ENCODE measurements at regions not wholly inside any gene's neighbourhood (a gene's known extent, or its start where the extent isn't known, plus 50 kb on each side); places are given as distances from the start of the nearest gene placed in this dataset.

DNA sequence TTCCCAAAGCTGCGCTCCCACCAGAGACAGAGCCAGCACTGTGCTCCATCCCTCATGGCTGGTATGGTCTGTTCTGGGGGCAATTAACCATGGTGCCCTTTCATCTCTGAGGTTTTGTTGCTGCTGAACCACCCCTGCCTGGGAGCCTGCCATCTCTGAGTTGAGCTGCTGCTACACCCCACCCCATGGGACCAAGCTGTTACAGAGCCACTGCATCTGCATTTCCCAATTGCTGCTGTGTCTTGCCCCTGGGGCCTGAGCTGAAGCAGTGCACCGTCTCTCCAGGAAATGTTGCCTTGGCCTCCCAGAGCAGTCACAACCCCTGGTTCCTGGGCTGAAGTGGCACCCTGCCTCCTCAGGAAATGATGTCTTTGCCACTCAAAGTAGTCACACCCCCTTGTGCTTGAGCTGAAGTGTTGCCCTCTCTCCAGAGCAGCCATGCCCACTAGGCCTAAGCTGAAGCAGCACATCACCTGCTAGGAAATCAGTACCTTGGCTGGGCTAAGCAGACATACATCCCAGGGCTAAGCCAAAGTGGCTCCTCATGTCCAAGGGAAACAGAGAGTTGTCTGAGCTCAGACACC lies 140.3 kb downstream of the RERGL start:
- H3K27ac ChIP-seq (ENCODE audit: low read depth, low read length), result no peak overlapping the region
- TF ChIP-seq EZH2phosphoT487 (conservative IDR thresholded peaks at IDR 0.05; ENCODE audit: low read length), result no peak
- no peaks in the 10 kb centered on the region for H3F3A ChIP-seq (ENCODE audit: insufficient read depth)

GRCh38 chr12:17928708-17929366 lies 161.2 kb downstream of the RERGL start:
- no peak overlapping the region for H2AFZ ChIP-seq (ENCODE audit: low read depth, low read length, severe bottlenecking)
- TF ChIP-seq EZH2phosphoT487 (conservative IDR thresholded peaks at IDR 0.05; ENCODE audit: low read length), result no peak
- TF ChIP-seq CTCF (IDR thresholded peaks at IDR 0.05; ENCODE audit: insufficient read depth, low read length, poor library complexity, severe bottlenecking), result no peak
- no peak overlapping the region for H3K4me3 ChIP-seq (ENCODE audit: insufficient read depth, low read length, poor library complexity, severe bottlenecking)

More for the DNA sequence above, 140.3 kb downstream of the RERGL start:
- no peaks in the 10 kb centered on the region for H3K9me3 ChIP-seq (ENCODE audit: insufficient read depth, low read length)
- H3K9me2 ChIP-seq (replicated peaks; ENCODE audit: insufficient read depth, low read length), result no peaks in the 10 kb centered on the region
- H3K79me2 ChIP-seq (ENCODE audit: insufficient read depth, low read length), result no peaks in the 10 kb centered on the region
- no peaks in the 10 kb centered on the region for H4K20me1 ChIP-seq (ENCODE audit: low read depth, low read length)
- H3K27me3 ChIP-seq (ENCODE audit: low read length), result no peaks in the 10 kb centered on the region
- no peak overlapping the region for H3K9ac ChIP-seq (ENCODE audit: low read length)
- H3K36me3 ChIP-seq (ENCODE audit: low read length), result no peaks in the 10 kb centered on the region
- no peak overlapping the region for H3K4me2 ChIP-seq (ENCODE audit: low read depth, low read length, poor library complexity, severe bottlenecking)
- no peak overlapping the region for H3K4me3 ChIP-seq (ENCODE audit: insufficient read depth, low read length, poor library complexity, severe bottlenecking)
- no peak overlapping the region for H2AFZ ChIP-seq (ENCODE audit: low read depth, low read length, severe bottlenecking)

GRCh38 chr12:17918013-17918412 lies 172.0 kb downstream of the RERGL start:
- no peaks in the 10 kb centered on the region for H3F3A ChIP-seq (ENCODE audit: insufficient read depth)
- H2AFZ ChIP-seq (ENCODE audit: low read depth, low read length, severe bottlenecking), result no peak overlapping the region
- H3K36me3 ChIP-seq (ENCODE audit: low read length), result no peaks in the 10 kb centered on the region
- H3K79me2 ChIP-seq (ENCODE audit: insufficient read depth, low read length), result no peaks in the 10 kb centered on the region
- TF ChIP-seq EZH2phosphoT487 (conservative IDR thresholded peaks at IDR 0.05; ENCODE audit: low read length), result no peak
- TF ChIP-seq CTCF (IDR thresholded peaks at IDR 0.05; ENCODE audit: insufficient read depth, low read length, poor library complexity, severe bottlenecking), result no peak
- no peak overlapping the region for H3K4me2 ChIP-seq (ENCODE audit: low read depth, low read length, poor library complexity, severe bottlenecking)
- no peak overlapping the region for H3K27ac ChIP-seq (ENCODE audit: low read depth, low read length)
- H4K20me1 ChIP-seq (ENCODE audit: low read depth, low read length), result no peaks in the 10 kb centered on the region
- H3K9me2 ChIP-seq (replicated peaks; ENCODE audit: insufficient read depth, low read length), result no peaks in the 10 kb centered on the region
- no peaks in the 10 kb centered on the region for H3K9me3 ChIP-seq (ENCODE audit: insufficient read depth, low read length)
- no peak overlapping the region for H3K9ac ChIP-seq (ENCODE audit: low read length)
- no peaks in the 10 kb centered on the region for H3K27me3 ChIP-seq (ENCODE audit: low read length)
- H3K4me3 ChIP-seq (ENCODE audit: insufficient read depth, low read length, poor library complexity, severe bottlenecking), result no peak overlapping the region

More at GRCh38 chr12:17928708-17929366, 161.2 kb downstream of the RERGL start:
- H3K79me2 ChIP-seq (ENCODE audit: insufficient read depth, low read length), result no peaks in the 10 kb centered on the region
- H3K4me2 ChIP-seq (ENCODE audit: low read depth, low read length, poor library complexity, severe bottlenecking), result no peak overlapping the region
- no peaks in the 10 kb centered on the region for H3K9me3 ChIP-seq (ENCODE audit: insufficient read depth, low read length)
- no peak overlapping the region for H3K9ac ChIP-seq (ENCODE audit: low read length)
- no peaks in the 10 kb centered on the region for H3K27me3 ChIP-seq (ENCODE audit: low read length)
- H3F3A ChIP-seq (ENCODE audit: insufficient read depth), result no peaks in the 10 kb centered on the region
- no peak overlapping the region for H3K27ac ChIP-seq (ENCODE audit: low read depth, low read length)
- H3K9me2 ChIP-seq (replicated peaks; ENCODE audit: insufficient read depth, low read length), result no peaks in the 10 kb centered on the region
- no peaks in the 10 kb centered on the region for H4K20me1 ChIP-seq (ENCODE audit: low read depth, low read length)
- no peaks in the 10 kb centered on the region for H3K36me3 ChIP-seq (ENCODE audit: low read length)

- Histone ChIP-seq H3K9me3 (ENCODE audit: insufficient read depth, low read length) (no peaks in the 10 kb centered on the region), H4K20me1 (ENCODE audit: low read depth, low read length) (no peaks in the 10 kb centered on the region), H3K9ac (ENCODE audit: low read length) (no peak overlapping the region), H3F3A (ENCODE audit: insufficient read depth) (no peaks in the 10 kb centered on the region), H3K27me3 (ENCODE audit: low read length) (no peaks in the 10 kb centered on the region), H3K36me3 (ENCODE audit: low read length) (no peaks in the 10 kb centered on the region), H3K4me2 (ENCODE audit: low read depth, low read length, poor library complexity, severe bottlenecking) (no peak overlapping the region), H3K79me2 (ENCODE audit: insufficient read depth, low read length) (no peaks in the 10 kb centered on the region), H3K9me2 (replicated peaks; ENCODE audit: insufficient read depth, low read length) (no peaks in the 10 kb centered on the region), H2AFZ (ENCODE audit: low read depth, low read length, severe bottlenecking) (no peak overlapping the region), H3K4me3 (ENCODE audit: insufficient read depth, low read length, poor library complexity, severe bottlenecking) (no peak overlapping the region), H3K27ac (ENCODE audit: low read depth, low read length) (no peak overlapping the region)
- TF ChIP-seq CTCF (IDR thresholded peaks at IDR 0.05; ENCODE audit: insufficient read depth, low read length, poor library complexity, severe bottlenecking) (no peak), EZH2phosphoT487 (conservative IDR thresholded peaks at IDR 0.05; ENCODE audit: low read length) (no peak)
These were observed 205.4 kb downstream of the RERGL start for GRCh38 chr12:17884581-17884980.

Measured in SU-DHL-6 (cell line).